Skin of body (tissue), 1 donor: ENCODE measurements at regions not wholly inside any gene's neighbourhood (a gene's known extent, or its start where the extent isn't known, plus 50 kb on each side); places are given as distances from the start of the nearest gene placed in this dataset.

Experiments used
- DNase-seq: peaks from one replicate; lab custom pipeline; 2025; lab: John Stamatoyannopoulos, UW

DNA sequence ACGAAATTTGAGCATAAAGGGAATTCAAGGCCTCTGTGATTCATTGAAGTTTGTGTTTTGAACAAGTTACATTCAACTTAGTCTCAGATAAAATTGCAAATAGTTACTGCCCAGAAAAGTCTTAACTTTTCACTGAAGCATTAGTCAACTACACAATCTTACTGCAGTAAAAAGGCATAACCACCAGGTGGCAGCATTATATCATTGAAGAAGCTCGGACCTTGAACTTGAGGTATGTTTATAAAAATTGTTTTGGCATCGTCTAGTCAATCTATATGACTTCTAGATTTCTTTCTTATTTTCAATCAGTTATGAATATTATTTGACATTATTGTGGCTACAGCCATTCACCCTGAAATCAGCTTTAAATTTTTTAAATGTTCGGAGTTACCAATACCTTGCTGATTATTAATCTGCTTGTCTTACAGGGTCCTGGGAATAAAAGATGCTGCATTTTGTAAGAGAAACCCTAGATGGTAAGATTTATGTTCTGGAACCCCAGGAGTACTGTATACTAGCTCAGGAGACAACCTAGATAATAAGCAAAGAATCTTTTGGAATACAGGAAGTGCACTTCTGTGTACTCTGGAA, 83.9 kb upstream of the GRAMD2B start:
- DNase-seq = peak; percentile 58

DNA sequence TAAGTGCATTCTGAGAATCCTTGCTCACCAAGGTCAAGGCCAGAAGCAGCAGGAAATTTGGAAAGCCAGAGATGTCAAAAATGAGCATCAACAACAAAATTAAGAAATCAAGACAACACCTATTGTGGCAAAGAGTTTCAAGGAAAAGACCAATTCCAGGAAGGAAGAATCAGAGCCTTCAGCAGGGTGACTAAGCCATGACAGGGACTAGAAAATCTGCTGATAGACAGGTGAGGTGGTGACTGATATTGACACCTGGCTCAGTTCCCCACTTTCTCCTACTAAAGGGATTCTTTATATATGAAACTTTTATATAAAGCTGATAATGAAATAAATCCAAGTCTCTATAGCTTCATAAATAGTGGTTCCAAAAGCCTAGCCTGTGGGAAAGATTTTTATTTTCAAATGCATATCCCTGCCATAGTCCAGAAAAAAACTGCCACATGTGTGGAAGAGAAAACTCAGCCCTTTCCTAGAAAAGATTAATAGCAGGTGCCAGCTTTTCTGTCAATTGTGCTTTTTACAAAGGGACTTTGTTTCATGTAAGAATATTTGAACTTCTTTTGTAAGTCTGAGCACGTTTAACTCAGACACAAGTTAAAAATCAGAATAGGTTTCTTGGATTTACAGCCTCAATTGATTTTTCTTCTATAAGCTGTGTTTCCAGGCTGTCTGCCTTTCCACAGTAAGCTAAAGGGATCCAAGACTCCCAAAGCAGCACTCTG, 81.1 kb upstream of the GRAMD2B start:
- DNase-seq = no peak

DNA sequence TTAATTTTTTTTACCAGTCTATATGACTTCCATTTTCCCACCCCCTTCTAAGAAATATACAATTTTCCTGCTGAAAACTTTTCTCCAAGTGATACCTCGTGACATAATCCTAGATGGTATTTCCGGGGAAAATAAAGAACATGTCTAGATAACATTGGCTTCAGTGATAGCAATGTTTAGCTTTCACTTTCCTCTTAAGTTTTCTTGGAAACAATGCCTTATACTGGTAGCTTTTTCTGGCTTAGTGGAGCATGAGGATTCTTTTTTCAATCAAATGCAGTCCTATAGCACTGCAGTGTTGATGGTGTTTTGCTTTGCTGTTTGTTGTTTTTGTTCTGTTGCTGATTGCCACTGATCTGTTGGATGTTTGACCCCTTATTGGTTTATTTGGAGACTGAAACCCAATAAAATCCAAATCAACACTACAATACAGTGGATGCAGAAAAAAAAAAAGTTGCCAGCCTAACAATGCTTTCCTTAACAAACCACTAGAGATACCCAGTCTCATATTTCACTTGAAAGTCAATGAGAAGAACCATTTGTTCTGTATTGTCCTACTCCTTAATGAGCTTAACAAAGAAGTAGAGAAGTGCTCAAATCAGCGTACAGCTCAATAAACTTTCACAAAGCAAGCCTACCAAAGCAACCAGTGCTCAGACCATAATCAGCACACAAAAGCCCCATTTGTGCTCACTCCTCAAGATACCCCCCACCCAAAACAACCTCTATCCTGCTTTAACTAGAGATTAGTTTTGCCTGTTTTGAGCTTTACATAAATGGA, 74.2 kb upstream of the GRAMD2B start:
- no peak for DNase-seq

DNA sequence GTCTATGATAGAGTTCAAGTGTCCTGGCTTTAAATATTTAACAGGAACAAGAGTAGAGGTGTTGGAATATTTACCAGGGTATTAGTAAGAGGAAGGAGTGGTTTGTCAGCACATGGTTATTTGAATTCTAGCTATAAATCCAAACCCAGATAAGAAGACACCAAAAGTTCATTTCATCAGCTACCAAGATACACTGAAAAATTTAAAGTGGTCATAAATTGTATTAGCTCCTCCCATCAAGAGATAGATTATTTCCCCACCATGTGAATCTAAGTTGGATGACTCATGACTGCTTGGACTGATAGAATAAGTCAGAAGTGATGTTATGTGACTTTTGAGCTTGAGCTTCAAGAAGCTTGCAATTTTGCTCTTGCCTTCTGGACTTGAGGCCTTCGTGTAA, 72.1 kb upstream of the GRAMD2B start:
- no peak for DNase-seq

- DNase-seq = peak; percentile 81
These were observed 69.0 kb upstream of the GRAMD2B start for GRCh38 chr5:126354012-126354857.

- DNase-seq = no peak
These were observed 68.1 kb upstream of the GRAMD2B start for GRCh38 chr5:126354858-126355731.

DNA sequence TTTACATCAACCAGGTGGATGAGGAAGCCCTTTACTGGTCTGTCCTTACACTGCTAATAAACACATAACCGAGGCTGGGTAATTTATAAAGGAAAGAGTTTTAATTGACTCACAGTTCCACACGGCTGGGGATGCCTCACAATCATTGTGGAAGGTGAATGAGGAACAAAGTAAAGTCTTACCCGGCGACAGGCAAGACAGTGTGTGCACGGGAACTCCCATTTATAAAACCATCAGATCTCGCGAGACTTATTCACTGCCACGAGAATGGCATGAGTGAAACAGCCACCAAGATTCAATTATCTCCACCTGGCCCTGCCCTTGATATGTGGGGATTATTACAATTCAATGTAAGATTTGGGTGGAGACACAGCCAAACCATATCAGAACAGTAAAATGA, 67.3 kb upstream of the GRAMD2B start:
- no peak for DNase-seq

GRCh38 chr5:126357585-126358342, 65.4 kb upstream of the GRAMD2B start:
- DNase-seq = no peak

- no peak for DNase-seq
These were observed 64.7 kb upstream of the GRAMD2B start for GRCh38 chr5:126358525-126358924.

DNA sequence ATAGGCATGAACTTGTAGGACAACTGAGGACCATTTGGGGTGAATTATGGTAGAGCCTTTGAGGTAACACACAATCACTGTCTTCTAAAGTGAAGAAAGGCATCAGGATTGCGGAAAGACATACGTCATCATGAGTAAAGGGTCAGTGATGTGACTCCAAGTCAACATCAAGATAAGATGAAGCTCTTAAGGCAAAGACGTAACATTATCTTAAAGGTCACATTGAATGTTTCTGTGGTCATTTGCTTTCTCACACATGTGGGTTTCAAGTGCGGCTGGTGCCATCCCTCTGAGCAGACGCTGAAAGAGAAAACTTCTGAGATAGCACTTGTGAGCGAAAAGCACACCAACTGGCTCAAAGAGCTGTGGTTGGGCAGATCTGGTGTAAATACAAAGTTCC, 63.3 kb upstream of the GRAMD2B start:
- no peak for DNase-seq

DNA sequence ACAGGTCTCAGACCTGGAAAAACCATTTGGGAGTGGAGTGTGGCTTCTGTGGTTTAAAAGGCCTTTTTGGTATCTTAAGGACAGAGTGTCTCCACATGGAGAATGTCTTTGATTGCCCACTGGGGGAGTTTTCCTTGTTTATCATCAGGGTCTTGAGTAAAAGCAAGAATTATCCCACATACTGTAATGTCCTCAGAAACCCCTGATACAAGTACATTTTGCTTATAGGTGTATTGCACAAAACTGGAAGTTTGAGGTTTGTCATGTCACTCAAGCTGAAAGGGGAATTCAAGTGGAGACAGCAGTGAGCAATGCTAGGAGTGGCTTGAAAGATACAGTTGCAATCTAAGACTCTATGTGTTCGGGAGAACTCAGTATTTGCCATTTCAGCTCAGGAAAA, 62.7 kb upstream of the GRAMD2B start:
- DNase-seq = no peak

DNA sequence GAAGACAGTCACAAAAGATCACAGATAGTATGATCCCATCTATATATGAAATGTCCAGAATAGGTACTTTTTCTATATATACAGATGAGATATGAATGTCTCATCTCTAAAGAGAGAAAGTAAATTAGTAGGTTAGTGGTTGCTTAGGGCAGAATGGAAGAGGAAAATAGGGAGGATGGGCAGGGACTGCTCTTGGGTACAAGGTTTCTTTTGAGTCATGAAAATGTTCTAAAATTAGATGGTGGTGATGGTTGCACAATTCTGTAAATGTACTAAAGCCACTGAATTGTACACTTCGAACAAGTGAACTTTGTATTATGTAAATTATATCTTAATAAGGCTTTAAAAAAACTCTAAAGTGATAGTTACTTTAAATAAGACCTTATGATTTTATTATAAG, 59.6 kb upstream of the GRAMD2B start:
- no peak for DNase-seq

DNA sequence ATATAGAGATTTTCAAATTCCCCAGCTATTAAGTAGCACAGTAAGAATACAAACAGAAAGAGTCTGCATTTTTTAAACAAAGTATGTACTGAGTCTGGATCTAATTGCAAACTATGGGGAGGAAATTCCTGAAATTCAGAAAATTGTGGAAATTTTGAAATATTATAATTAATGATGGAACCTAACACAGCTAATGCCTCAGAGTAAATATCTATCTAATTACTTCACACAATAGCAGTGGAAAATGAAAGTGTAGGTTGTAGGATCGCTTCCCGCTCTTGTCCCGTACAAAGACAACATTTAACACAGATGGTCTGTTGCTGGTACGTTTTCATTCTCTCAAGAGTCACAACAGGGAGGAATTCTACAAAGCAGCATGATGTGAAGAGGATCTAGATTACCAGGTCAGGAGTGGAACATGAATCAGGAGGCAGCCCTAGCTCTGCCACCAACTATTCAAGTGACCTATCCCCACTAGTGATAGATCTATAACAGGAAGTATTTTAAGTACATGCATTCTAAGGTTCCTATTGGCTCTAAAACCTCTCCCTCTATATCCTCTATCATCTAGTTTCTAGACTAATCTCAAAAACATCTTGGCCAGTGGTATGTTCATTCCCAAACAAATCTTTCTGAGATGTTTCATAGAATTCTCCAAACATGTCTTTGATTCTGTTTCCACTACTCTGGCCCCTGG, 58.9 kb upstream of the GRAMD2B start:
- DNase-seq = no peak

DNA sequence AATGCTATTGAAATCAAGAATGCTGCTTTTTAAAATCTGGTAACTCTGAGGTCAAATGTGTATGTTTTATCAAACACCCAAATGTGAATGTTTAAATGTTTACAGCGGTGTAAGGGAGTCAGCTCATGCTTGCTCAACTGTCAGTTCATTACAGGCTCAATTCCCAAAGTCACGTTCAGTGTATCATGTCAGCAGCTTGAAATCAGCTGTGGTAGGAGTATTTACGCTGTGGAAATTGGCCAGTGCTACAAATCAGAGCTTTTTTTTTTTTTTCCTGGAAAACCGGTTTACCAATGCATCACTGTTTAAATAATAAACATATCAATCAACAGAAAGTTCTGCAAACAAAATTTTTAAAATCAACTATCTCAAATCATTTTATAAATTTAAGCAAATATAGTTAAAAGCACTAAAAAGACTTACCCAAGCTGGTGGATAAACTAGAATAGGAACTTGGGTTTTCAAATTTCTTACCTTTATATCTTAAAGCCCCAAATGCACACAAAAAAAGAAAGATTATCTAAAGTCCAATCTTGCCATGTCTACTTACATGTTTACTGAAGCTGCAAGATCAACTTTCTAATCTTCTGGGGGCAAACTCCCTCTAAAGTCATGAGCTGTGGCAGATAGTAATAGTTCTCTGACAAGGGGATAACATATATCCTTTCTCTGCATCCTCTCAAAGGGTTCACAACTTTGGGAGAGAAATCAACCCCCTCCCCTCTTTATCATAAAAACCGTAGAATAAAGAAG, 57.6 kb upstream of the GRAMD2B start:
- no peak for DNase-seq

- DNase-seq = no peak
These were observed 57.0 kb upstream of the GRAMD2B start for GRCh38 chr5:126366199-126366560.

- no peak for DNase-seq
These were observed 54.9 kb upstream of the GRAMD2B start for GRCh38 chr5:126368239-126368812.

DNA sequence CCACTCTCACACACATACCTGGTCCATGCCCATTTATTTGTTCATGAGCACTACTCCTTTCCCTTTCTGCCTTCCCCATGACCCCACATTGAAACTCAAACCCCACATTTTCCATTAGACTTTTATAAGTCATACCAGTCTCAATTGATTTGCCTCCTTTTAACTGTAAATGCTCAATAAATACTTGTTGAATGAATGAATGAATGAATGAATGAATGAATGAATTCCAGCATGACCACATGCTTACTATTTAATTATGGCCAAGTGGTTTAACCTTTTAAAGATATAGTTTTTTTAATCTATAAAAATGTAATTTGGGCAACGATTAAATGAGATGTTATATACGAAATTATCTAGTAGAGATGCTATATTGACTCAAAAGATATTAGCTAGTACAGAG, 54.1 kb upstream of the GRAMD2B start:
- no peak for DNase-seq

DNA sequence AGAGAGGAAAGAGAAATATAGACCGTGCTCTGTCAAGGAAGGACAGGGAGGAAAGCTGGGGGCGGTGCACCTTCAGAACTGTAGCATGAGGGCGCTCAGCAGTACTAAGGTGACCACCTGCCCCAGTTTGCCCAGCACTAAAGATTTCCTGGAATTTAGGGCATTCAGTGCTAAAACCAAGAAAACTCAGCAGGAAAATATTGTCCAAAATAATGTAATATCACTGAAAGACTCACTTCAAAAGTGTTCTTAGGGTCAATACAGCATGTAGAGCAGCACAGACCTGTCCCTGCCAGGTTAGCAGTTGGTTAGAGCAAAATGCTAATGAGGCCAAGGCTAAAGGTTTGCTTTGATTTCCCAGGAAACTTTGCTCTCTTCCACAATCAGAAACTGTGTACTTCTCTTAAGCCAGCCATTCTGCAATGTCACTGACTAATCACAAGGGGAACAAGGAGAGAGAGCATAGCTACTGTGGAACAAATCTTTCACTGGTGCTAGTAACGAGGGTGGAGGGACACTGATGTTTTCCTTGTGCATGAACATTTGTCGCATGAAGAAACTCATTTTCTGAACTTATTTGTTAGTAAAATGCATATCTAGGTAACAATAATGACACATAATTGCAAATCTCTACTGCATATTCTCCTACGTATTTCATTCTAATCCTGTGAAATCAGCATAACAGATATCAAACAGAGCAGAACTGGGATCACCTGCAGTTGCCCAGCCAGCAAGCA, 53.0 kb upstream of the GRAMD2B start:
- no peak for DNase-seq
